ENCODE measurements at regions not wholly inside any gene's neighbourhood (a gene's known extent, or its start where the extent isn't known, plus 50 kb on each side); places are given as distances from the start of the nearest gene placed in this dataset.

DNA sequence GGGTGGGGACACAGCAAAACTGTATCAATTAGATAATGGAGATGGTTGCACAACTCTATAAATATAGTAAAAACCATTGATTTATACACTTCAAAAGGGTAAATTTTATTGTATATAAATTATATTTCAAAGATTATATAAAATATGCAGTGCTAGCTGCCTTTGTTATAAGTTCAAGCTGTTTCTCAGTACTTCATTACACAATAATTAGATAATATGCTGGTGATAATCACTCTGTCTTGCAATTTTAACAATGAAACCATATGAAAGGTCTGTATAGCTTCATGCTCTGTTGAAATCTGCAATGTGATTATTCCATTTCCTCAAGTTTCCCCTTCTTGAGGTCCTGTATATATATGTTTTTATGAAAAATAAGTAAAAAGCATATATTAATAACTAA, 73.4 kb upstream of the PLS3 start:
- DNase-seq (ENCODE audit: low read depth in 3 of 3, low spot score in 2 of 3) = no peak

DNA sequence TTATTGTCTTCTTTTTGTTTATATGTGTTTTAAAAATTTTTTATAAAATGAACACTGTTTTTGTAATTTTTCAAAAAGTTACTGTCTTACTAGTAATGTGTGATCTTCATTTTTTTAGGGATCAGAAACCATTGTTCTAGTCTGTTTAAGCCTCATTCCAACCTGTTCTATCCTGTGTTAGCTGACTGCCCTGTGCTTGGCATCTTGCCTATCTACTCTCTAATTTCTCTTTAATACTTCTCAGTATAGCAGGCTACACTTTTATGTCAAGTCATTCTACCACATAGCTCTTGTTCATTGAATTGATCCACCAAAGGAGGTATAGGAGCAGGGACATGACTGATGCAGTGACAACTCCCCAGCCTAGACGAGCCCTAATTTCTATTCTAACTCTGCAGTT, 70.2 kb upstream of the PLS3 start:
- DNase-seq (ENCODE audit: low read depth in 3 of 3, low spot score in 2 of 3) = no peak

DNA sequence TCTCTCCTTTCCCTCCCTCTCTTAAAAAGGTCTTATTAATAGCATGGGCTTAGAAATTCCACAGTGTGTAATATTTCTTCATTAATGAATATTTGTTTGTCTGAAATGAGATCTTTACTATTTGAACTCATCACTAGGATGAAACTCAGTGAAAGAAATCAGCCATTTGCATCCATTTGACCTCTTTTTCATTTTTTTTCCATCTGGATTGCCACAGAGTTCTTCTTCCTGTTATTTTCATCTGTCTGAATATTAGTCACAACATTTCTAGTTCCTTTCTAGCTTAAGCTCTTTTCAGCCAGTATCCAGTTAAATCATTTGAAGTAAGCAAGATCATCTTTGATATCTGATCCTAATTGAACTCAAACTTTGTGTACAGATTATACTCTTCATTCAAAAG, 69.2 kb upstream of the PLS3 start:
- no peak for DNase-seq (ENCODE audit: low read depth in 3 of 3, low spot score in 2 of 3)

DNA sequence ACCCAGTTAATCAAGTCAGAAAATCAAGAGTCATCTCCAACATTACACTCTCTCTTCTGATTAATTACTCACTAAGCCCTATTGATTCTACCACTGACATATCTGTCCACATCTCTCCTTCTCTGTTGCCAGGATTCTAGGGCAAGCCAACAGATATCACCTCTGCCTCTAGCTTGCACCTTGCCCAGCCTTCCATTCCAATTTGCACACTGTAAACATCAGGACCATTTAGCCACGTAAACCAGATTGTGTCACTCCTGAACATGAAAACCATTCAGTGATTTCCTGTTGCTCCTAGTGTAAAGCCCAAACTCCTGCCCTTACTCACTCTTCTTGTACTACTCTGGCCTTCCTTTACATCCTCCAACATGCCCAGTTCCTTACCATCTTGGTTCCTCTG, 68.0 kb upstream of the PLS3 start:
- DNase-seq (ENCODE audit: low read depth in 3 of 3, low spot score in 2 of 3) = no peak

DNA sequence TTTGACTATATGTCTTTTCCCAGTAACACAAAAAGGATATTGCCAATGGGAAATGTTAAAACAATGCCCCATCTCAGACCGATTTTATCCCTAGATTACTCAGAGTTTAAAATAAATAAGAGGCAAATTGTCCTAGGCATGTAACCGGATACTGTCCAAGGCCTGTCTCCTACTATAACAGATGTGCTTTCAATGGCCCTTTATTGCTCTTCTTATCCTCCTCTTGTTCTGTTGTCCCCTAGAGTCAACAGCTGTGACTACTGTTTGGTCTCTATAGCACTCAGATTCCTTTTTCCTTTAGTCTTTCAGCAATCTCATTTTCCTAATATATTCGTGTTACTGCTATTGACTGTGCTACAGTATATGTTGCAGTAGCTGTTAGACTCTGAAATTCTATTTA, 66.8 kb upstream of the PLS3 start:
- DNase-seq (ENCODE audit: low read depth in 3 of 3, low spot score in 2 of 3) = no peak

DNA sequence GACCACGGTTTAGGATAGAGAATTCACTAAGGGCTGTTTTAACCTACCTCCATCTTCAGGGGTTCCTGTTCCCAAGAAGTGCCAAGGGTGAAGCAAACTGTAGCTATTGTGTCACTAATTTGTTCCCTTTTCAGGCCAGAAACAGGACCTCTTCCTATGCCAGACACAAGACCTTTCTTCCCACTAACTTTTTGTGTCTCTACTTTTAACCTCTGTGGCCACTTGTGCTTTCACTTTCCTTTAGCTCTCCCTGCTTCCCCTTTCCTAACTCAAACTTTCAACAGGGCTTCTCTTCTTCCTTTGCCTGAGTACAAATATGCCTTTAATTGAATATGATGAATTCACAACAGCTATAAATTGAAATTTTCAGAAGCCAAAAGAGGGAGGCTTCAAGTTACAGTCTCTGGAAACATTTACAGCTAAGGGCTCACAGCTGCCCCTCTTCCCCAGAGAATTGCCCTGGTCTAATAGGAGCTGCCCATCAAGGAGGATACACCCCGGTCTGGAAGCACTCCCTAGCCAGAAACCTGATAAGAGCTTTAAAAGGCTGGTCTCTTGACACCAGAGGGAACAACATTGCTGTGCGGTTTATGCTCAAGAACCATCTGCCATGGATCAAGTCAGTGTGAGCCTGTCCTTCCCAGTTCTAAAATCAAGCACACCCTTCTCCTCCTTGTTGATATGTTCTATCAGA, 61.7 kb upstream of the PLS3 start:
- DNase-seq (ENCODE audit: low read depth in 3 of 3, low spot score in 2 of 3) = no peak

DNA sequence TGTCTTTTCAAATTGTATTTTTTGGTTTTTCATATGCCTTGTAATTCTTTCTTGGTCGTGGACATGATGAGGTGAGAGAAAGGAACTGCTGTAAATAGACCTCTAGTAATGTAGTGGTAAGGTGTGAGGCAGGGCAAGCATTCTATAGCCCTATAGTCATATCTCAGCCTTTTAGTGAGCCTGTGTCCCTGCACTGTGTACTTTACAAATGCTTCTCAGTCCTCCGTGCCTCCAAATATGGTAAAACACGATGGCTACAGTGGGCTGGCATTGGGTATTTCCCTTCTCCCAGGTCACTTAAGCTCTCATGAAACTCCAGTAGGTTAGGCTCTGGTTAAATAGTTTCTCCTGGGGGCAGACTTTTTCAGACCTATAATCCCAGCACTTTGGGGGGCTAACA, 57.9 kb upstream of the PLS3 start:
- no peak for DNase-seq (ENCODE audit: low read depth in 3 of 3, low spot score in 2 of 3)

DNA sequence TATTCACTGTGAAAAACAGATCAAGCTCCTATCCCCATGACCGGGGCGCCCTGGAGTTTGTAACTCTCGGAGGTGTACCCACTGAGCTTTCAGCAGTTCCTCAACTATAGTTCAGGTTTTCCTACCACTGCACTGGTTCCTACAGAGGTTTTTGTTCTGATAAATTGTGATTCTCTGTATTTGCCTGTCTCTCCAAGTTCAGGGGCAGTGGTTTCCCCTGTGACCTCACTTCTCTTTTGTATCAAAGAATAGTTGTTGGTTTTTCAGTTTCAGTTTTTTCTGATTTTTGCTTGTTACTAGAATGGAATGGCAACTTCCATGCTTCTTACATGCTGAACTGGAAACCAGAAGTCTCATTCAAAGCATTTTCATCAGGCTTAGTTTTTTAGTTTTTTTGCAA, 56.8 kb upstream of the PLS3 start:
- no peak for DNase-seq (ENCODE audit: low read depth in 3 of 3, low spot score in 2 of 3)
